ENCODE measurements at regions not wholly inside any gene's neighbourhood (a gene's known extent, or its start where the extent isn't known, plus 50 kb on each side); places are given as distances from the start of the nearest gene placed in this dataset.
A peak's percentile ranks its signal among the peaks of the same experiment; 100 is the strongest.

- Histone ChIP-seq H3K27ac (no peak overlapping the region), H3K4me1 (no peaks in the 10 kb centered on the region), H3K9me3 (no peaks in the 10 kb centered on the region), H3K36me3 (no peaks in the 10 kb centered on the region), H3K27me3 (ENCODE audit: low read depth) (no peaks in the 10 kb centered on the region), H3K4me3 (no peak overlapping the region)
- intact Hi-C loops (cut with DNase I), result no loop called here
- DNase-seq (no peak), ATAC-seq (peak in 1 of 2 donors; percentile 20)
- TF ChIP-seq CTCF (IDR thresholded peaks at IDR 0.05), result no peak
These were observed 142.0 kb downstream of the NOC3L start for GRCh38 chr10:94220717-94221116.

GRCh38 chr10:94223702-94224370 is 138.9 kb downstream of the NOC3L start:
- intact Hi-C loops (cut with DNase I), result no loop called here
- no peak overlapping the region for H3K4me3 ChIP-seq
- H3K36me3 ChIP-seq, result no peaks in the 10 kb centered on the region
- H3K4me1 ChIP-seq, result no peaks in the 10 kb centered on the region
- no peak for TF ChIP-seq CTCF (IDR thresholded peaks at IDR 0.05)
- no peak overlapping the region for H3K27ac ChIP-seq
- no peaks in the 10 kb centered on the region for H3K9me3 ChIP-seq
- no peak for ATAC-seq
- DNase-seq, result no peak
- no peaks in the 10 kb centered on the region for H3K27me3 ChIP-seq (ENCODE audit: low read depth)

DNA sequence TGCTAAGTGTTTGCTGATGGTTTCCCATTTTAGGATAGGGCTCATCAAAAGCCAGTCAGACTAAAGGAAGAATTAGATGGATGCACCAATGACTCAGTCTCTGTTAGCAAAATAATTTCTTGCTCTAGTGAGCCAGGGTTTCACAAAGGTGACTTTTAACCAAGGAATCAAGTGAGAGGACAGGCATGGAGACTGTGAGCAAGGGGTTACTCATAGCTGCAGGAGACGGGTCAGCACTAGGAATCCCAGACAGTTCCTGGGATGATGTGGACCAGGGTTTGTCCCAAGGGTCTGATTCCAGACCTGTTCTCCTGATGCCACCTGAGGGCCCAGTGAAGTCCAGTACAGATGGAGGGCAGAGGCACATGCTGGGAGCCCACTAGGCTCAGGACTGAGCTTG is 138.1 kb downstream of the NOC3L start:
- no peak for DNase-seq
- TF ChIP-seq CTCF (IDR thresholded peaks at IDR 0.05), result no peak
- intact Hi-C loops (cut with DNase I), result no loop called here
- Histone ChIP-seq H3K4me1 (no peaks in the 10 kb centered on the region), H3K27ac (no peak overlapping the region), H3K9me3 (no peaks in the 10 kb centered on the region), H3K27me3 (ENCODE audit: low read depth) (no peaks in the 10 kb centered on the region), H3K36me3 (no peaks in the 10 kb centered on the region), H3K4me3 (no peak overlapping the region)
- no peak for ATAC-seq

DNA sequence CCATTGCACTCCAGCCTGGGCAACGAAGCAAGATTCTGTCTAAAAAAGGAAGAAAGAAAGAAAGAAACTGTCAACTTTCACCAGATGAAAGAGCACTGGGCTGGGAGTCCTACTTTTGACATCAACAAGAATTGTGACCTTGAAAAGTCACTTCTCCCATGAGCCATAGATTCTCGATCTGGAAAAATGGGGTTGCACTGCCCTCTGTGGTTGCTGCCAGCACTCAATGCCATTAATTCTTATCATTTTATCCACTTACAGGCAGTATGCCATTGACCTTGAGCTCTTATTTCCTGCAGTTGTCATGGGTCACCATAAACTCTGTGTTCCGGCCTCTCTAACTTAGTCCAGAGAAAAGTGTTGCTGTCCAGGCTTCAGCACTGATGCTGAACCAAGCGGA is 137.2 kb downstream of the NOC3L start:
- Histone ChIP-seq H3K4me3 (no peak overlapping the region), H3K9me3 (no peaks in the 10 kb centered on the region), H3K4me1 (no peaks in the 10 kb centered on the region), H3K36me3 (no peaks in the 10 kb centered on the region), H3K27me3 (ENCODE audit: low read depth) (no peaks in the 10 kb centered on the region), H3K27ac (no peak overlapping the region)
- TF ChIP-seq CTCF (IDR thresholded peaks at IDR 0.05), result peak; percentile 22
- DNase-seq (no peak), ATAC-seq (no peak)
- intact Hi-C loops (cut with DNase I), result no loop called here

GRCh38 chr10:94230134-94230785 is 132.5 kb downstream of the NOC3L start:
- H3K36me3 ChIP-seq, result no peaks in the 10 kb centered on the region
- no peak overlapping the region for H3K27ac ChIP-seq
- ATAC-seq (no peak), DNase-seq (no peak)
- H3K4me3 ChIP-seq, result no peak overlapping the region
- H3K4me1 ChIP-seq, result no peaks in the 10 kb centered on the region
- intact Hi-C loops (cut with DNase I), result no loop called here
- TF ChIP-seq CTCF (IDR thresholded peaks at IDR 0.05), result no peak
- no peaks in the 10 kb centered on the region for H3K27me3 ChIP-seq (ENCODE audit: low read depth)
- no peaks in the 10 kb centered on the region for H3K9me3 ChIP-seq

Data from lower lobe of right lung (tissue), 2 donors.